Thyroid gland (tissue), 4 donors: ENCODE measurements at regions not wholly inside any gene's neighbourhood (a gene's known extent, or its start where the extent isn't known, plus 50 kb on each side); places are given as distances from the start of the nearest gene placed in this dataset.

ENCODE experiments used
- POLR2A ChIP-seq, 2 donors: fragments of 450-650 bp; IDR thresholded peaks; one replicate each; pipeline ENCODE4 v1.6.1; 2017; ENCODE audit warnings: antibody characterized with exemption in 2 of 2, mild to moderate bottlenecking in 2 of 2, moderate library complexity in 1 of 2
- TF ChIP-seq, protein P1 (sequence below), 6 experiments: fragments of 200-600 bp in 3 of 6; fragments of 450-650 bp in 3 of 6; sonication (generic) in 3 of 6; IDR thresholded peaks; one replicate each; pipeline ENCODE4 v1.5.1; 2016 to 2019; ENCODE audit warnings: antibody characterized with exemption in 6 of 6, mild to moderate bottlenecking in 2 of 6, inconsistent platforms in 1 of 6, moderate library complexity in 1 of 6

DNA sequence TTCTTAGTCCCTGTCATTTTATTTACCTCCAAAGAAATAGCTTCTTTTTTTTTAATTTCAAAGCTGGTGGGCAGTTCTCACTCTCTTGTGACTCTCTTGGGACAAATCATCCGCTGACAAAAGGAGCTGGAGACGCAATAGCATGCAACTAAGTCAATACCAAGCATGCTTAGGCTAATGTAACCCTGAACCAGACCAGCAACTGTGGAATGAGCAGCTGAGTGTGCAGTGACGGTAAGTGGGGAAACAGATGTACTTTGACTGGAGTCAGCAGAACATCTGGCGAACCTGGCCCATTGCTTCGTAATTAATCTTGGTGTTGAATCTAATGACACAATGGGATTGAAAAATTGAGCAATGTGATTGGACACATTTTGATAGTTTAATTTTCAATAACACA, 280.7 kb upstream of the PLXNA2 start:
- TF ChIP-seq, protein P1, sequence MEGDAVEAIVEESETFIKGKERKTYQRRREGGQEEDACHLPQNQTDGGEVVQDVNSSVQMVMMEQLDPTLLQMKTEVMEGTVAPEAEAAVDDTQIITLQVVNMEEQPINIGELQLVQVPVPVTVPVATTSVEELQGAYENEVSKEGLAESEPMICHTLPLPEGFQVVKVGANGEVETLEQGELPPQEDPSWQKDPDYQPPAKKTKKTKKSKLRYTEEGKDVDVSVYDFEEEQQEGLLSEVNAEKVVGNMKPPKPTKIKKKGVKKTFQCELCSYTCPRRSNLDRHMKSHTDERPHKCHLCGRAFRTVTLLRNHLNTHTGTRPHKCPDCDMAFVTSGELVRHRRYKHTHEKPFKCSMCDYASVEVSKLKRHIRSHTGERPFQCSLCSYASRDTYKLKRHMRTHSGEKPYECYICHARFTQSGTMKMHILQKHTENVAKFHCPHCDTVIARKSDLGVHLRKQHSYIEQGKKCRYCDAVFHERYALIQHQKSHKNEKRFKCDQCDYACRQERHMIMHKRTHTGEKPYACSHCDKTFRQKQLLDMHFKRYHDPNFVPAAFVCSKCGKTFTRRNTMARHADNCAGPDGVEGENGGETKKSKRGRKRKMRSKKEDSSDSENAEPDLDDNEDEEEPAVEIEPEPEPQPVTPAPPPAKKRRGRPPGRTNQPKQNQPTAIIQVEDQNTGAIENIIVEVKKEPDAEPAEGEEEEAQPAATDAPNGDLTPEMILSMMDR (IDR thresholded peaks at IDR 0.05), result no peak
- no peak for TF ChIP-seq POLR2A (IDR thresholded peaks at IDR 0.05)
